Activated CD4-positive, alpha-beta memory T cell treated with anti-CD3 and anti-CD28 coated beads for 36 hours (primary cell): ENCODE measurements at regions not wholly inside any gene's neighbourhood (a gene's known extent, or its start where the extent isn't known, plus 50 kb on each side); places are given as distances from the start of the nearest gene placed in this dataset.

ENCODE experiments used
- CTCF ChIA-PET: fragments of 350-600 bp; sonication (Branson Sonifier 250); formaldehyde crosslinking; loops from one replicate; lab custom pipeline; 2021; ENCODE audit warnings: antibody characterized with exemption, inconsistent platforms; lab: Charles Lee
- POLR2A ChIA-PET: fragments of 350-600 bp; sonication (Branson Sonifier 250); formaldehyde crosslinking; loops from one replicate; lab custom pipeline; 2021; ENCODE audit warnings: antibody characterized with exemption; lab: Charles Lee
- DNase-seq: peaks from one replicate; pipeline ENCODE4 v3.0.0-alpha.2; 2020
- H3K27ac Mint-ChIP-seq: one replicate; pipeline ENCODE4 v1.8.0; 2021; ENCODE audit warnings: mixed read lengths
- H3K27me3 Mint-ChIP-seq: one replicate; pipeline ENCODE4 v1.8.0; 2021; ENCODE audit warnings: mixed read lengths
- H3K36me3 Mint-ChIP-seq: one replicate; pipeline ENCODE4 v1.8.0; 2021; ENCODE audit warnings: mixed read lengths
- H3K4me1 Mint-ChIP-seq: one replicate; pipeline ENCODE4 v1.8.0; 2021; ENCODE audit warnings: low read depth, mixed read lengths
- H3K4me3 Mint-ChIP-seq: one replicate; pipeline ENCODE4 v1.8.0; 2021; ENCODE audit warnings: mild to moderate bottlenecking, mixed read lengths
- H3K9me3 Mint-ChIP-seq: one replicate; pipeline ENCODE4 v1.8.0; 2021; ENCODE audit warnings: mixed read lengths
- intact Hi-C: fragments of 100-400 bp; cut with micrococcal nuclease; formaldehyde crosslinking; loops from one replicate; pipeline ENCODE4 v1.15.1; 2023

- Mint-ChIP-seq H3K4me1 (no peaks in the 10 kb centered on the region), H3K27me3 (peaks cover 2% of the 10 kb centered on the region), H3K4me3 (no peak overlapping the region), H3K27ac (no peak overlapping the region), H3K9me3 (no peaks in the 10 kb centered on the region), H3K36me3 (no peaks in the 10 kb centered on the region)
- POLR2A ChIA-PET: no interaction called here
- DNase-seq: peak; percentile 64
- intact Hi-C loops: loop anchor here (1.0 to 10.0 kb wide), 2 partner anchors 142 to 914 kb away; no protein-coding TSS in a partner anchor
- CTCF ChIA-PET: interaction anchor here (0.6 to 1.6 kb wide), 11 partner anchors 14 to 1305 kb away, joined by 3 to 11 read pairs (median 3); no protein-coding TSS in a partner anchor
Measured at GRCh38 chr19:28878862-28879566, 333.9 kb downstream of the UQCRFS1 start.

GRCh38 chr19:28876609-28877123, 336.3 kb downstream of the UQCRFS1 start:
- POLR2A ChIA-PET: no interaction called here
- no peak for DNase-seq
- H3K4me3 Mint-ChIP-seq: no peak overlapping the region
- H3K4me1 Mint-ChIP-seq: no peaks in the 10 kb centered on the region
- intact Hi-C loops: loop anchor here (10.0 kb wide), 1 partner anchor 912 kb away; no protein-coding TSS in a partner anchor
- H3K27me3 Mint-ChIP-seq: peaks cover 2% of the 10 kb centered on the region
- CTCF ChIA-PET: no interaction called here
- no peaks in the 10 kb centered on the region for H3K36me3 Mint-ChIP-seq
- H3K27ac Mint-ChIP-seq: no peak overlapping the region
- H3K9me3 Mint-ChIP-seq: no peaks in the 10 kb centered on the region

GRCh38 chr19:28874742-28875141, 338.2 kb downstream of the UQCRFS1 start:
- intact Hi-C loops: loop anchor here (10.0 kb wide), 1 partner anchor 910 kb away; no protein-coding TSS in a partner anchor
- ChIA-PET POLR2A (no interaction called here), CTCF (no interaction called here)

GRCh38 chr19:28873301-28873700, 339.6 kb downstream of the UQCRFS1 start:
- H3K27ac Mint-ChIP-seq: no peak overlapping the region
- ChIA-PET CTCF (no interaction called here), POLR2A (no interaction called here)
- intact Hi-C loops: loop anchor here (10.0 kb wide), 1 partner anchor 908 kb away; no protein-coding TSS in a partner anchor
- DNase-seq: no peak
- H3K4me1 Mint-ChIP-seq: no peaks in the 10 kb centered on the region
- H3K36me3 Mint-ChIP-seq: no peaks in the 10 kb centered on the region
- H3K27me3 Mint-ChIP-seq: peaks cover 2% of the 10 kb centered on the region
- no peak overlapping the region for H3K4me3 Mint-ChIP-seq
- no peaks in the 10 kb centered on the region for H3K9me3 Mint-ChIP-seq

More at GRCh38 chr19:28874742-28875141, 338.2 kb downstream of the UQCRFS1 start:
- no peaks in the 10 kb centered on the region for H3K27me3 Mint-ChIP-seq
- no peak overlapping the region for H3K27ac Mint-ChIP-seq
- no peaks in the 10 kb centered on the region for H3K4me1 Mint-ChIP-seq
- no peak overlapping the region for H3K4me3 Mint-ChIP-seq
- no peaks in the 10 kb centered on the region for H3K36me3 Mint-ChIP-seq
- H3K9me3 Mint-ChIP-seq: no peaks in the 10 kb centered on the region
- DNase-seq: no peak

GRCh38 chr19:28871099-28871725, 341.7 kb downstream of the UQCRFS1 start:
- ChIA-PET CTCF (no interaction called here), POLR2A (no interaction called here)
- Mint-ChIP-seq H3K27me3 (peaks cover 2% of the 10 kb centered on the region), H3K36me3 (no peaks in the 10 kb centered on the region), H3K27ac (no peak overlapping the region), H3K4me1 (no peaks in the 10 kb centered on the region), H3K4me3 (no peak overlapping the region), H3K9me3 (no peaks in the 10 kb centered on the region)
- no peak for DNase-seq
- intact Hi-C loops: loop anchor here (10.0 kb wide), 1 partner anchor 906 kb away; no protein-coding TSS in a partner anchor

GRCh38 chr19:28869459-28869858, 343.5 kb downstream of the UQCRFS1 start:
- CTCF ChIA-PET: no interaction called here
- no peaks in the 10 kb centered on the region for H3K9me3 Mint-ChIP-seq
- intact Hi-C loops: no loop called here
- DNase-seq: no peak
- no peaks in the 10 kb centered on the region for H3K36me3 Mint-ChIP-seq
- peaks cover 2% of the 10 kb centered on the region for H3K27me3 Mint-ChIP-seq
- POLR2A ChIA-PET: no interaction called here
- no peaks in the 10 kb centered on the region for H3K4me1 Mint-ChIP-seq
- H3K27ac Mint-ChIP-seq: no peak overlapping the region
- H3K4me3 Mint-ChIP-seq: no peak overlapping the region

GRCh38 chr19:28868836-28869235, 344.1 kb downstream of the UQCRFS1 start:
- intact Hi-C loops: no loop called here
- DNase-seq: no peak
- Mint-ChIP-seq H3K36me3 (no peaks in the 10 kb centered on the region), H3K27me3 (peaks cover 2% of the 10 kb centered on the region), H3K9me3 (no peaks in the 10 kb centered on the region), H3K27ac (no peak overlapping the region), H3K4me3 (no peak overlapping the region), H3K4me1 (no peaks in the 10 kb centered on the region)
- POLR2A ChIA-PET: no interaction called here
- CTCF ChIA-PET: no interaction called here

- Mint-ChIP-seq H3K27ac (no peak overlapping the region), H3K4me3 (no peak overlapping the region), H3K27me3 (peaks cover 2% of the 10 kb centered on the region), H3K4me1 (no peaks in the 10 kb centered on the region), H3K9me3 (no peaks in the 10 kb centered on the region), H3K36me3 (no peaks in the 10 kb centered on the region)
- intact Hi-C loops: no loop called here
- DNase-seq: no peak
- ChIA-PET CTCF (no interaction called here), POLR2A (no interaction called here)
Measured at GRCh38 chr19:28867978-28868377, 345.0 kb downstream of the UQCRFS1 start.

GRCh38 chr19:28864577-28865042, 348.3 kb downstream of the UQCRFS1 start:
- Mint-ChIP-seq H3K27ac (no peak overlapping the region), H3K9me3 (no peaks in the 10 kb centered on the region), H3K27me3 (peaks cover 2% of the 10 kb centered on the region), H3K4me1 (no peaks in the 10 kb centered on the region), H3K36me3 (no peaks in the 10 kb centered on the region), H3K4me3 (no peak overlapping the region)
- intact Hi-C loops: no loop called here
- POLR2A ChIA-PET: no interaction called here
- CTCF ChIA-PET: no interaction called here
- DNase-seq: no peak

- peaks cover 2% of the 10 kb centered on the region for H3K27me3 Mint-ChIP-seq
- no peak overlapping the region for H3K27ac Mint-ChIP-seq
- H3K36me3 Mint-ChIP-seq: no peaks in the 10 kb centered on the region
- no peaks in the 10 kb centered on the region for H3K9me3 Mint-ChIP-seq
- POLR2A ChIA-PET: no interaction called here
- no peak for DNase-seq
- no peak overlapping the region for H3K4me3 Mint-ChIP-seq
- intact Hi-C loops: no loop called here
- CTCF ChIA-PET: no interaction called here
- H3K4me1 Mint-ChIP-seq: no peaks in the 10 kb centered on the region
Measured at GRCh38 chr19:28864024-28864503, 348.9 kb downstream of the UQCRFS1 start.

- intact Hi-C loops: no loop called here
- ChIA-PET CTCF (no interaction called here), POLR2A (interaction anchor here (0.6 kb wide), 1 partner anchor 466 kb away, joined by 3 read pairs; no protein-coding TSS in a partner anchor)
- DNase-seq: no peak
- no peaks in the 10 kb centered on the region for H3K9me3 Mint-ChIP-seq
- H3K27me3 Mint-ChIP-seq: no peaks in the 10 kb centered on the region
- no peak overlapping the region for H3K4me3 Mint-ChIP-seq
- H3K27ac Mint-ChIP-seq: no peak overlapping the region
- H3K4me1 Mint-ChIP-seq: no peaks in the 10 kb centered on the region
- H3K36me3 Mint-ChIP-seq: no peaks in the 10 kb centered on the region
Measured at GRCh38 chr19:28862238-28862637, 350.7 kb downstream of the UQCRFS1 start.

GRCh38 chr19:28859811-28860210, 353.1 kb downstream of the UQCRFS1 start:
- Mint-ChIP-seq H3K9me3 (no peaks in the 10 kb centered on the region), H3K27me3 (no peaks in the 10 kb centered on the region), H3K36me3 (no peaks in the 10 kb centered on the region), H3K4me3 (no peak overlapping the region), H3K27ac (no peak overlapping the region), H3K4me1 (no peaks in the 10 kb centered on the region)
- intact Hi-C loops: no loop called here
- ChIA-PET CTCF (no interaction called here), POLR2A (no interaction called here)
- DNase-seq: no peak
